ENCODE measurements at regions not wholly inside any gene's neighbourhood (a gene's known extent, or its start where the extent isn't known, plus 50 kb on each side); places are given as distances from the start of the nearest gene placed in this dataset.

- DNase-seq, result no peak
Measured at GRCh38 chr2:177042311-177042710, 170.3 kb upstream of the HNRNPA3 start.

DNA sequence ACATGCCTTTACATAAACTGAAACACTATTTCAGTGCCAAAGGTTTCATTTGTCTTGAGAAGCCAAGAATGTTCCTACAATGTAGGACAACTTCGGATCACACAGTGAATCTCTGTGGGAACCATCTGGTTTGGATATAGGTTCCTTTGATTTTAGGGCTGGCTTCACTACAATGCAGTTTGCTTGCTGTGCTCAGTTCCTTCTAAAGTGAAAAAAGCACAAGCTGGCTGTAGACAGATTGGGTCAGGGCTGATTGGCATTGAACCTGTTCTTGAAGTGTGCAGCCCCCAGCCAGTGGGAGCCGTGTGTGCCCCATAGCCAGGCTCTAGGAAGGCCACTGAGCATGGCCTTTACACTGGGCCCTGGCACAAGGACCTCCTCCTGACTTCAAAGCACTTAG, 167.9 kb upstream of the HNRNPA3 start:
- DNase-seq, result no peak

DNA sequence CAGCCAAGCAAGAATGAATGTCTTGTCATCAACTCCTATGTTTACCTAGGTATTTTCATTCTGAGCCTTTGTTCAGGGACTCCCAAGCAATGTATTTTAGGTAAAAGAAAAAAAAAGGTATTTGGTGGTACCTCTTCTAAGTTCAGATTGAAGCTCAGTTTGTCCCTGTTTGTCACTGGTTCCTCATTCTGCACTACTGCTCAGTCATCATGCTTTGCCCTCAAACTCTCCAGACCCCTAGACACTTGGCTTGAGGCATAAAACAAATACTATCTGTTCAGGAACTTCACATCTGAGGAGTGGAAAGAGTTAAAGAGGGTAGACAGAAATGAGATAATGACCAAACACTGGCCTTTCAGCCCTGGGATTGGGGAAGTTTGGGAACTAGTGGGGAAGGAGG, 163.6 kb upstream of the HNRNPA3 start:
- no peak for DNase-seq

DNA sequence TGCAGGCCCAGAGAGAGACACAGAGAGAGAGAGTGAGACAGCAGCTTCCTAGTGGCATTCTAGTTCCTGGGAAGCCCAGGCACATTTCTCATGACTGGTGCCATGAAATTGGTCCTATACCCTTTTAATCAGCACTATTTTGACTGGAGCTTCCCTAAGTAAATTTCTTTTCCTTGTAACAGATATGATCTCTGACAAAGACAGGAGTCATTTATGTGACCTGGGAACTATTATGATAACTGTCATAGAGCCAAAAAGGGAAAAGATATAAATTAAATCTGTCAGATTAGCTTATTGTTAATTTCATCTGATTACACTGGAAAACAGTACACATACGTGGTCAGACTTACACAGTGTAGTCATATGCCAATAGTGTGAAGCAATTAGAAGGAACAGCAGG, 161.3 kb upstream of the HNRNPA3 start:
- DNase-seq, result no peak

DNA sequence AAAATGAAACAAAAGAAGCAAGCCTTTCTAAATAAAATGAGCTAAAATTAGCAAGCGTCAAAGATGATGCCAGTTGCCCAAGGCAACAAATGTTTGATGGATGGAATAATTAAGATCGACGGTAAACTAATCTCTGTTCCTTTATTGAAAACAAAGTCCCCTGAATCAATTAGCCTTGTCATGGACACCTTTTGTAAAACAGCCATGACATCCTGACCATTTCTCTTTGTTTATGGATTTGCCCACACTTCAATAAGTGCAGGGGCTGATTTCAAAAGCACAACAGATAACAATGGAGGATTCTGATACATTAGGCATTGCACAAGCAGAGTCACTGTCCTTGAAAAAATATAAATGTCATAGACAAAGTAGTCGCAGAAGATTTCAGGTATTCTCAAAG, 160.1 kb upstream of the HNRNPA3 start:
- no peak for DNase-seq

DNA sequence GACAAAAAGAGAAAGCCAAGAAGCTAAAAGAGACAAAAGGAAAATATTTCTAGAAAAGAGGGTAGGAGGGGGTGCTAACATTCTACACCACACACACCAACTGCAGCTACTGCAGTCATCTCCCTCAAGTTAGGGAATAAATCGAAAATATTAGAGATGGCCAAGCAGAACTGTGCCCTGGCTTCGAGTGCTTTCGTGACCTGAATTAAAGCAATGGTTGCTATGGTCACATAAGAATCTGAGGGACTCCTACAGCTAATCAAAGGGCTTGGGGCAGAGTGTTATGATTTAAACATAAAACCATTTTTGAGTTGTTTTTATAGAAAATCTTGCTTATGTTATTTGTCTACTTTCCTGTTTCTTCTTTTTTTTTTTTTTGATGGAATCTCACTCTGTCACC, 159.6 kb upstream of the HNRNPA3 start:
- no peak for DNase-seq

DNA sequence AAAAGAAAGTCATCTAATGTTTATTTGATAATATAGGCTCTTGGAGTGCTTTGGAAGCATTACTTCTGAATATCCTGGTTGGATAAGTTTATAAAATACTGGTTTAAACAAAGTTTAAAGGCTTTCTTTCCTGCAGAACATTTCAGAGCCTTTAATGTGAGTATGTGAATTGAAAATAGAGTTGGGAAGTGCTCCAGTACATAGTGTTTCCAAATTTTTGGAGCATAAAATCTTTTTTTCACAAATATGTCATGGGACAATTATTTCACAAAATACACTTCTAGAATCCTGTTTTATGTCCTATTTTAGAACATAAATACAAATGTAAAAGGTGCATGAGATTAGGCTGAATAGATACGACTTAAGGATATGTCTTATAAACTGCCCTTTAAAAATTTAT, 158.9 kb upstream of the HNRNPA3 start:
- no peak for DNase-seq

GRCh38 chr2:177056481-177056929, 156.1 kb upstream of the HNRNPA3 start:
- DNase-seq, result no peak

- no peak for DNase-seq
Measured at GRCh38 chr2:177058747-177059146, 153.8 kb upstream of the HNRNPA3 start.

- DNase-seq, result no peak
Measured at GRCh38 chr2:177059293-177059692, 153.3 kb upstream of the HNRNPA3 start.

GRCh38 chr2:177063331-177063730, 149.3 kb upstream of the HNRNPA3 start:
- DNase-seq, result no peak

DNA sequence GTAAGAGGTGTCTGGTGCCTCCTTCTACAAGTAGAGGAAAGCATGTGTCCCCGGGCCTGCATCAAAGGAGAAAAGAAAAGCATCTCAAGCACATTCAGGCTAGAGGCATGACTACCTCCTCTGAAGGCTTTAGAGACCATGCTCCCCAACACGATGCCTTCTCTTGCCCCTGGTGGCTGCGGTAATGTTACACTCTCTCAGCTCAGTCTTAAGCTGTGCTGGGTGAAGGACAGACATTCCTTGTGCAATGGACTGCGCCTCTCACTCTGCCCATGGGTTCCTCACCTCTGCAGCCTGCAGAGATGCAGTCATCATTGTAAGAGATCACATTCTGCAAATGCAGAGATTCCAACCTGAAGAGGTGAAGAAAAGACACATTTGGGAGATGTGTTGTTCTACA, 148.2 kb upstream of the HNRNPA3 start:
- no peak for DNase-seq

DNA sequence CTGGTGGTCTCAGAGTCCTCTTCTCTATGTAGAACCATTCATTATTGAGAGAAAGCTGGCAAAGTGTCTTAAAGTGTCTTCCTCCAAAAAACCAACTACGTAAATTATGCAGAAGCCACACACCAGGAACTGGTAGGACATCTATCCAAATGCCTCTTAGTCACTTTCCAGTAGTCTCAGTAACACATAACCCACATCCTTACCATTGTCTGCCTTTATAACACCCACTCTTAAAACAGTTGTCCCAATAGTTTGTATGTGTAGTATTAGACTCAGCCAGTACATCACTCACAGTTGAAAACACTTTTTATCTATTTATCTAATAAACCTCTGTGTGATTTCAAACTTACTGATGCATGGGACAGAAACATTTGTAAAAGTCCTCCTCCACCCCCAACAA, 143.6 kb upstream of the HNRNPA3 start:
- no peak for DNase-seq

DNA sequence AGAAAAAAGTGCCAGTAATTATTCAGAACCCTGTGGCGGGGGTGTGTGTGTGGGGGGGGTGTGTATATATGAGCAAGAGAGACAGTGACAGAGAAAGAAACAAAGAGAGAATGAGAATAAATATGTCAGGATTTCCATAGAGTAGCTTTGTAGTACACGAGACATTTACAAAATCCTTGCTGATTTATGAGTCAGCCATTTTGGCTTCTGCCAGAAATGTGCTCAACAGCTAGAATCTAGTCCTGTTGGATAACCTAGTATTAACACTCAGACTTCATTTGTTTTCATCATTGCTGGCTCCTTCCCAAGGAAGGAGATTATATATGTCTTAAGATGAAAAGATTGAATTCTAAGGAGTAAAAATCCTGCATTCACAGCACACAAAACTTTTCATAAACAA, 140.5 kb upstream of the HNRNPA3 start:
- no peak for DNase-seq

DNA sequence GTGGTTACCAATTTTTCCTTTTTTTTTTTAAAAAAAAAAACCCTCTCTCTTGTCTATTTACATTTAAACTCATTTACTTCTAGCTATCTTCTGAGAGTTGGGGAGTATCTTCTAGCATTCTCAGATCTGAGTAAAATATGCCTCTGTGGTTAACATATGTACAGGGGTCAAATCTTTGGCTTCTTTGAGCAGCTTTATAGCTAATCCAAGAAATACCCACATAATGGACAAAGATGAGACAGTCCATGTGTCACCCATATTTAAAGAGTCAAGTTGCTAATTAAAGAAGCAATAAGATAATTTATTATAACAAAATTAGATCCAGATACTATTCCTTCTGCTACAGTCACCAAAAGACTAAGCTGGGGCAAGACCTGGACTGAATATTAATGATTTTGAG, 139.0 kb upstream of the HNRNPA3 start:
- DNase-seq, result no peak

- no peak for DNase-seq
Measured at GRCh38 chr2:177074099-177074710, 138.4 kb upstream of the HNRNPA3 start.

- DNase-seq, result no peak
Measured at GRCh38 chr2:177075254-177075653, 137.3 kb upstream of the HNRNPA3 start.

GRCh38 chr2:177076636-177077179, 135.9 kb upstream of the HNRNPA3 start:
- no peak for DNase-seq

DNA sequence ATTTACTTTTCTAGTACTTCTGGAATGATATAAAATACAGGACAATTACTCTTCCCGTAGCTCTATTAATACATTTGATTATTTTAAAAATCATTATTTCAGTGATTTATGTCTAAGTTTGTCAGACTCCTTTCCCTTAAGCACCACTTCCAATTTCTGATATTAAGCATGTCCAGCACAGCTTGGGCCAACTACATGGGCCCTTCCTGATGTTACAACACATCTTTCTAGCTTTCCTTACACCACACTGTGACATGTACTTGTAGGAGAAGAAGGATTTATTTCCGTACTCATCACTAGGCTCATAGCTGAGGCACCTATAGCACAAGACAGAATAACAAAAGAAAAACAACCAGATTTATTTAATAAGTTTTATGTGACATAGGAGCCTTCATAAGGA, 134.8 kb upstream of the HNRNPA3 start:
- no peak for DNase-seq

GRCh38 chr2:177078416-177078815, 134.2 kb upstream of the HNRNPA3 start:
- no peak for DNase-seq

DNA sequence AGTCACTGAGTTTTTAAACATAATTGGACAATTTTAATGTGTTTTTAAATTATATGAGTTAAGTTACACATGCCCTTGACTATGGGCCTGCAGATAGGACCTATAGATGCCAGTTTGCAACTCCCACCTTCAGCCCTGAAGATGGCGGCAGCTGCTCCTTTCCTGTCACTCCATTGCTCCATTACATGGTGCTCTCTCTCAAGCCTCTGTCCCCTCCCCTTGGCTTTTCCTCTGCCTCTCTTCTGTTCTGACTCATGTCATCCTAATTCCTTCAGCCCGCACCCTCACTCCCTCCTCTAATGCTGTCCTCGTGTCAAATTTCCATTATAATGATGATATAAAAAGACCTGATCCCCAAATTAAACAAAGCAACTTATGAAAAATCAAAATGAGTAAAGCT, 133.7 kb upstream of the HNRNPA3 start:
- DNase-seq, result no peak

- DNase-seq, result no peak
Measured at GRCh38 chr2:177080746-177081284, 131.8 kb upstream of the HNRNPA3 start.

DNA sequence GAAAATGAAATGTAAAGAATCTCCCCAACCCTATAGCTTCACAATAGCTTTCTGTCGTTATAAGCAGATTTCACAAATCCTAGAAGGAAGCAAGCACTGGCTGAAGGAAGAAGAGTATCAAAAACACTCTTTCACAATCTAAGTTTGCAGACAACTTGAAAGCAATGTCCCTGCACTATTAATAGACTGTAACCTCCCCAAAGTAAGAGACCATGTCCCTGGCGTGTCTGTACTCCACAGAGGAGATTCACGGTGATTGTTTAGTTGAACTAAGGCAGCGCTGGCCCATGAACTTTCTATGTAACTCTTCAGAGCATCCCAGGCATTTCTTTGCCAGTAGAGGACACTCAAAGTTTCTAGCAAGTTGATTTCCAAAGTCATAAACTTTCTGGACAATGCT, 128.0 kb upstream of the HNRNPA3 start:
- no peak for DNase-seq

GRCh38 chr2:177088529-177088928, 124.1 kb upstream of the HNRNPA3 start:
- no peak for DNase-seq

GRCh38 chr2:177090967-177091366, 121.6 kb upstream of the HNRNPA3 start:
- no peak for DNase-seq
